HG02678 (cell line): ENCODE measurements at regions not wholly inside any gene's neighbourhood (a gene's known extent, or its start where the extent isn't known, plus 50 kb on each side); places are given as distances from the start of the nearest gene placed in this dataset.
"Not testable (repeated sequence)": the region's sequence is repeated elsewhere in the genome, so short reads cannot be mapped to it uniquely, and the experiment has no call there.

Source experiments
- ATAC-seq: cut with Tn5 transposase; IDR thresholded peaks from one replicate; pipeline ENCODE4 v1.9.1; 2021; ENCODE audit warnings: mild to moderate bottlenecking, moderate library complexity; ENCODE audit not compliant: unreplicated experiment

- no peak for ATAC-seq
These were observed 177.9 kb upstream of the C1orf87 start for GRCh38 chr1:60251426-60251825.

GRCh38 chr1:60247467-60247866, 173.9 kb upstream of the C1orf87 start:
- ATAC-seq: not testable (repeated sequence)

- no peak for ATAC-seq
These were observed 171.8 kb upstream of the C1orf87 start for GRCh38 chr1:60245324-60245723.

GRCh38 chr1:60244906-60245305, 171.3 kb upstream of the C1orf87 start:
- no peak for ATAC-seq

GRCh38 chr1:60235275-60235674, 161.7 kb upstream of the C1orf87 start:
- ATAC-seq: no peak

- ATAC-seq: no peak
These were observed 161.2 kb upstream of the C1orf87 start for GRCh38 chr1:60234776-60235175.

- no peak for ATAC-seq
These were observed 156.3 kb upstream of the C1orf87 start for GRCh38 chr1:60229821-60230220.

GRCh38 chr1:60228041-60228491, 154.5 kb upstream of the C1orf87 start:
- ATAC-seq: no peak

- ATAC-seq: no peak
These were observed 154.0 kb upstream of the C1orf87 start for GRCh38 chr1:60227601-60228000.

- no peak for ATAC-seq
These were observed 151.9 kb upstream of the C1orf87 start for GRCh38 chr1:60225486-60225885.

GRCh38 chr1:60224523-60224922, 151.0 kb upstream of the C1orf87 start:
- ATAC-seq: no peak

GRCh38 chr1:60223158-60223557, 149.6 kb upstream of the C1orf87 start:
- ATAC-seq: no peak

- ATAC-seq: no peak
These were observed 149.0 kb upstream of the C1orf87 start for GRCh38 chr1:60222360-60223115.

- ATAC-seq: no peak
These were observed 139.7 kb upstream of the C1orf87 start for GRCh38 chr1:60213253-60213652.

GRCh38 chr1:60196026-60196425, 122.5 kb upstream of the C1orf87 start:
- ATAC-seq: no peak

- ATAC-seq: no peak
These were observed 112.1 kb upstream of the C1orf87 start for GRCh38 chr1:60185684-60186083.

- no peak for ATAC-seq
These were observed 111.0 kb upstream of the C1orf87 start for GRCh38 chr1:60184521-60184920.

- ATAC-seq: no peak
These were observed 100.3 kb upstream of the C1orf87 start for GRCh38 chr1:60173729-60174505.

- ATAC-seq: no peak
These were observed 99.4 kb upstream of the C1orf87 start for GRCh38 chr1:60173006-60173405.

- no peak for ATAC-seq
These were observed 98.2 kb upstream of the C1orf87 start for GRCh38 chr1:60171801-60172200.

- ATAC-seq: no peak
These were observed 97.1 kb upstream of the C1orf87 start for GRCh38 chr1:60170709-60171108.

GRCh38 chr1:60169206-60169605, 95.6 kb upstream of the C1orf87 start:
- no peak for ATAC-seq
